RPMI7951 (cell line): ENCODE measurements at regions not wholly inside any gene's neighbourhood (a gene's known extent, or its start where the extent isn't known, plus 50 kb on each side); places are given as distances from the start of the nearest gene placed in this dataset.

Experiments
- DNase-seq: peaks from one replicate; pipeline ENCODE4 v3.0.0-alpha.2; 2012; ENCODE audit warnings: low read depth

DNA sequence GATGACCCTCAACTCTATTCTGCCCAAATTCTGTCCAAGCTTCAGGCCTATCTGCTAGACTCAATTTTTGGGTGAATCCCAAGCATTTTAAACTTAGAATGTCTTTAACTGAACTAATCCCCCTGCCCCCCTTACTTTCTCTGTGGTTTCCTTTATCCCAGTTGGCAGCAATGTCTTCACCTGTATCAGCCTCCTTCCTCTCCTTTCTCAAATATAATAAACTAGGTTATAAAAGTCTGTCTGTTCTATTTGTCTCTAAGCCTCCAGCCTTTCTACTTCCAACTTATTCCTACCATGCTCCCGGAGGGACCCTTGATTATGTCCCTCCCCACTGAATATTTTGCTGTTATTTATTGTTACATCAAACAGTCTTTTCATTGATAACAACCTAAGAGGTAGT is 375.5 kb upstream of the TRIB2 start:
- DNase-seq: no peak

DNA sequence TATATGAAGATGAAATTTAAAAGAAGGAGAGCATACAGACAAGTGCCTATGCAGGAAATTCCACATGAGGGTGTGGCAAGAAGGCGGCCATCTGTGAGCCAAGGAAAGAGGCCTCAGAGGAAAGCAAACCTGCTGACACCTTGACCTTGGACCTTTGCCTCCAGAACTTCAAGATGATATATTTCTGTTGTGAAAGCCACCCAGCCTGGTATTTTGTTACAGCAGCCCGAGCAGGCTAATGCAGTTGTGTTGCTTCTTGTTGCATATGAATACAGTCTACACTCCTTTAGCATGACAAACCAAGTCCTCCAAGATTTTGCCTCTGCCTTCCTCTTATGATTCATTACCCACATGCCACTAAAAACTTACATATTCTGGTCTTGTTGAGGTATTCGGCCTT is 374.8 kb upstream of the TRIB2 start:
- DNase-seq: no peak

DNA sequence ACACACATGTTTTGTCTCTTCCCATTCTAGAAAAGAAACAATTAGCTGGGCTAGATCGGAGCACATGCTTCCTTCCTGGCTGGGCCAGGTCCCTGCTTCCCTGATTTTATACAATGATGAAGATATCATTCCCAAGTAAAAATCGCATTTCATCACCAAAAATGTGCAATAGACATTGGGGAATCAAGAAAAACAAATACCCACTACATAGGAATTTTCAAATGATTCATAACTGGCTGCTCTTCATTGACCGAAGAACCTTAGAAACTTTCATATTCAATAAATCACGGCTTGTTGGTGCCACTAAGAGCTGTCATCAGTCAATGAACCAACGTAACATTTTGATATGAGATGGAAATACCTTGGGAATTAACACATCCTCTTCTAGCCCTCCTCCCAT is 373.6 kb upstream of the TRIB2 start:
- no peak for DNase-seq

DNA sequence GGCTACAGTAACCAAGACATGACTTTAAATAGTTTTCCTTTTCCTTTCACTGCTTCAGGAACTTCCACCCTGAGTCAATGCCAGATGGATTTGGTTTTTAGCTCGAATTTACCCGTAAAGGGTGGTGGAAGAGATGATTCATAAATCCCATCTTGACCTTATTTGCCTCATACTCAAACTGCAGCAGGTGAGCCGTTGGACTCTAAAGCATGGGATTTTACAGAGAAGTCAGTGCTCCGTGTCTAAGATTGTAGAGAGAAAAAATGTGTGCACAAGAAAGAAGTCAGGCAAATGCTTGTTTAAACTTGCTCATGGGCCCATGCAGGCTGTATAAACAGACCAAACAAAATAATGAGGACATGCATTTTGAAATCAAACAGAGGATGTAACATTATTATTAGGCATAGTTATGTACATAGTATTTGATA is 369.7 kb upstream of the TRIB2 start:
- peak; percentile 84 for DNase-seq

GRCh38 chr2:12348216-12348615 is 368.5 kb upstream of the TRIB2 start:
- no peak for DNase-seq

- peak; percentile 61 for DNase-seq
These were observed 365.9 kb upstream of the TRIB2 start for GRCh38 chr2:12350821-12351220.

- DNase-seq: no peak
These were observed 363.8 kb upstream of the TRIB2 start for GRCh38 chr2:12352889-12353288.

DNA sequence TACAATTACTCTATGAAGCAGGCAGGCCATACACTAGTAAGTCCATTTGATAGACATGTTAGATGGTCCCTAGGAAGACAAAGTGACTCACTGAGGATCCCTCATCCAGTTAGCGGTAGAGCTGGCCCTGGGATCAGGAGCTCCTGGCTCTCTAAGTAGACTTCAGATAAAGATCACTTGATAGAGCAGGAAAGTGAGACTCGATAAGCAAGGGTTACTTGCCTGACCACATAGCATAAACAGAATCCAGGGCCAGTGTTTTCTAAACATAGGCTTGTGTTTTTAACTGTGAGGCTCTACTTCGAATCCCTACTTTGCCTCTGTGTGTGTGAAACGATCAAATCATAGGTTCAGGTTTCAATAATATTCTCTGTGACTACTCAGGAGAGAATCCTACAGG is 355.2 kb upstream of the TRIB2 start:
- peak; percentile 31 for DNase-seq

DNA sequence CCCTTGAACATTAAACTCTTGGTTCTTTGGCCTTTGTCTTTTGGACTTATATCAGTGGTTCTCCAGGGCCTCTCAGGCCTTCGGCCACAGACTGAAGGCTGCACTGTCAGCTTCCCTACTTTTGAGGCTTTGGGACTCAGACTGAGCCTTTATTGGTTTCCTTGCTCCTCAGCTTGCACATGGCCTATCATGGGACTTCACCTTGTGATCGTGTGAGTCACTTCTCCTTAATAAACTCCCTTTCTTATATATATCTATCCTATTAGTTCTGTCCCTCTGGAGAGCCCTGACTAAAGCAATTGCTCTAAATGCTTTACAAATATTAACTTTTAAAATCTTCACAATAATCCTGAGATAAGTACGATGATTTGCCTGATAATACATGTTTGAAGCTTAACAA is 353.6 kb upstream of the TRIB2 start:
- no peak for DNase-seq

DNA sequence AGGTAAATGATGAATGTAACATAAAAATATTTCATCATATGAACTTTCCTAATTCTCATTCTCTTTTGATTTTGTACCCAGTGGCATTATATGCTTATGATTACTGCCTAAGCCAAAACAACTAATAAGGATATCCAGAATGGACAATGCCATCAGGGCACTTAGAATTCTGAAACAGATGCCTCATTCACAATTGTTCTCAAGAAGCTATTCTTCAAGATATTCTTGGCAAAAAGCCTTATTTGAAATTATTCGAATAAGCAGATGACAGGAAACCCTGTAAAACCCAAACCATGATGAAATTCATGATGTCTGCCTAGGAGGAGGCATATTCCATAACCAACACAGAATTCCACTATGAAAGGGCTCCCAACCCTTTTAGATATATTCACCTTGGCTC is 353.2 kb upstream of the TRIB2 start:
- DNase-seq: peak; percentile 15

- no peak for DNase-seq
These were observed 347.2 kb upstream of the TRIB2 start for GRCh38 chr2:12369566-12369965.

DNA sequence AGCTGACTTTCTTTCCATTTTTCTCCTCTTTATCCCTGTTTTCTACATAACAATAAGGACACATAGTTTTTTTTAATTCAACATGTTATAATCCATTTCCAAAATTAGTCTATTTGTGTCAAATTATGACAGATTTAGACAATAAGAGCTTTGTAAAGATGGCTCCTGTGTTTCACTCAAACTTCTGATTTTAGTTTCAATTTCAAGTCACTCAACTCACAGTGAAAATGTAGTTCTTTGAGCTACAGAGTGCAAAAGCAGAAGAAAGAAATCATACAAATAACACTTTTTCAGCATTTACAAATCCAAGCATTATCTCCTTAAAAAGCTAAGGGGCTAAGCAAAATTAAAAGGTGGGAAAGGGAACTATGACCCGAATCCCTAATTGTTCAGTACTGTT is 340.7 kb upstream of the TRIB2 start:
- DNase-seq: peak; percentile 10

- no peak for DNase-seq
These were observed 337.6 kb upstream of the TRIB2 start for GRCh38 chr2:12379143-12379542.

- DNase-seq: no peak
These were observed 335.0 kb upstream of the TRIB2 start for GRCh38 chr2:12381543-12382325.

GRCh38 chr2:12382366-12382765 is 334.4 kb upstream of the TRIB2 start:
- no peak for DNase-seq

- peak; percentile 88 for DNase-seq
These were observed 327.2 kb upstream of the TRIB2 start for GRCh38 chr2:12389344-12390045.

GRCh38 chr2:12391116-12391515 is 325.6 kb upstream of the TRIB2 start:
- DNase-seq: no peak

DNA sequence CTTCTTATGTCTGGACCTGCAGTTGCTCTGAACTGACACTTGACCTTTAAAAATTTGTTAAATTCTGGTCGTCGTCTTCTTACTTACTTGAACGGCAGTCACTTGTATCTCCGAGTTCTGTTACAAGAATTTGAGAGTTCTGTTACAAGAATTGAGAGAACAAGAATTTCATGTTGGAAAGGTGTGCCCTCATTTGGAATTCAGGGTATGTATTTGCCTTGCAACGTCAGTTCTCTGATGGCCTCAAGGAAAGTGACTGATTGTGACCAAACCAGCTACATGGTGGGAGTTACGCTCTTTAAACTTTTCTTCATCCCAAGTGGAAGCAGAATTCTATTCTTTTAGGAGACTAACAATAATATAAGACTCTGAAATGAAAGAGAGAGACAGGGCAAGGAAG is 320.0 kb upstream of the TRIB2 start:
- DNase-seq: no peak

DNA sequence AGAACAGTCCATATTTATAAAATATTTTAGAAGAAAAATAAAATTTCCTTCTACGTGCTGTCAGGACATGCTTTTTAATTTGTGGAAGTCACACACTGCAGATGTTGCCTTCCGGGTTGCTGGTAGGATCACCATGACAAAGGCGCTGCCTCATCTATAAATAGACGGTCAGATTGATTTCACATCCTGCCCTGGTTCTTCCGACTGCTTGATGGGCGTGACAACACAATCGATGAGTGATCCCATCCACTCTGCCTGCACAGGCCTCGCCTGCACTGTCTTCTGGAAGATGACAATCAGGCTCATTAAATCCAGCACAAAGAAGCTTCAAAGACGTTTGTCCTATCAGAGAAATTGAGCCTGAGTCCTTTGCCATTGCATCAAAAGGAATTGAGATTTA is 318.9 kb upstream of the TRIB2 start:
- DNase-seq: peak; percentile 87

DNA sequence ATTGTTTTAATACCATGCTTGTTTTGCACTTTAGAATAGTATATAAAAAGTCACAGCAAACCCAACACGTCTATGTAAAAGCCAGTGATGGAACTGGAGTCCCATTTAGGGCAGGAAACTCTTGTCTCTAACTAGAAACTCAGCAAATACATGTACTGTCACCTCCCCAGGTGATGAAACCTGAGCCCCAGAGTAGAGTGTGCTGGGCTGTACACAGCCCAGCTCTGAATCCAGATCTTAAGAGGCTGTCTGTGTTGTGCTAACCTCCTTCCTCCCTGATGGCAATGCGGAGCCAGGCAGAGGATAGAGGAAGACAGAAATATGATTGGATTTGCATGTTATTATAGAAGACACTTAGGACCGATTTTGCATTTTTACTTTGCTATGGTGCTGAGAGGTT is 317.5 kb upstream of the TRIB2 start:
- DNase-seq: no peak

GRCh38 chr2:12400543-12400942 is 316.2 kb upstream of the TRIB2 start:
- DNase-seq: no peak

- peak; percentile 31 for DNase-seq
These were observed 314.1 kb upstream of the TRIB2 start for GRCh38 chr2:12402440-12403139.

DNA sequence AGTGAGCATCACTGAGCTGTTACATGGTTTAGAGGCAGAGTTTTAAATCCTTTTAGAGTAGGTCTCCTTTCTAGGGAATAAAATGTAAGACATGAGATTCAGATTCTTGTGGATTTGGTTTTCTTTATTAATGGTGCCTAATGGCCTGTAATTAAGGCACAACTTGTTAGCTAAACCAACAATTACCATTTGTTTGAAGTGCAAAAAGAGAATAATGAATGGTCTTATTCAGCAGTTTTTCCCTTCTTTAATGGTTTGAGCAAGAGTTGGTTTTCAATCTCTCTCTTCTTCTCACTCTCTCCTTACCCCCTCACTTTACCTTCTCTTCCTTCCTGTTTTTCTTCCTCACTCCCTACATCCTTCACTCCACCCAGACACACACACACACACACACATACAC is 312.2 kb upstream of the TRIB2 start:
- no peak for DNase-seq
